HG02678 (cell line): ENCODE measurements at regions not wholly inside any gene's neighbourhood (a gene's known extent, or its start where the extent isn't known, plus 50 kb on each side); places are given as distances from the start of the nearest gene placed in this dataset.

ENCODE experiments used
- ATAC-seq: cut with Tn5 transposase; IDR thresholded peaks from one replicate; pipeline ENCODE4 v1.9.1; 2021; ENCODE audit warnings: mild to moderate bottlenecking, moderate library complexity; ENCODE audit not compliant: unreplicated experiment

GRCh38 chr16:11439790-11440656 lies 94.8 kb downstream of the RMI2 start:
- ATAC-seq: no peak

DNA sequence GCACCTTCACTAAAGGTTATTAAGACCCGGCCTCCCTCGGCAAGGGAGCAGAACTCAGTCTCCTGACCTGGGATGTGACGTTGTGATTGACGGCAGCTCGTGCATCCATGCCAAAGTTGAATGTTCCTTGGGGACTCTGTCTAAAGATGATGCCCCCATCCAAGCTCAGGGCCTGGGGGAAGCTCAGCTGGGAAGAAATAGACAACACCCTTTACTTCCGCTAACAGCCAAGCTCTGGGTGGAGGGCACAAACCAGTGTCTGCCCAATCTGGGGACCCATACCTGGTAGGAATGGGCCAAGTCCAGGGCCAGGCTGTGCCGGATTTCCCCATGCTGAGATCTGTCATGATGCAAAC lies 95.4 kb downstream of the RMI2 start:
- ATAC-seq: no peak

DNA sequence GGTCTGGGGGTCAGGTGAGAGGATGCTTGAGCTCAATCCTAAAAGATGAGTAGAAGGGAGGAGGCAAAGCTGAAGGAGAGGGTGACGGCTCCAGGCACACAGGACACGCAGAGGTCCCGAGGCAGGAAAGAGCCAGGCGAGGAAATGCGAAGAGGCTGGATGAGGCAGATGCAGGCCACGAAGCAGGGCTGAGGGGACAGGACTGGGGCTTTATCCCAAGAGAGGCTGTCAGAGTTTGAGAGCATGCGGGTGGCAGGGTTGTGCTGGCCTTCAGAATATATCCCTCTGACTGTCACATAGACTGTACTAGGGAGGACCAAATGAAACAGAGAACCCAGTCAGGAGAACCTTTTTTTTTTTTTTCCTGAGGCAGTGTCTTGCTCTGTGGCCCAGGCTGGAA lies 100.2 kb downstream of the RMI2 start:
- no peak for ATAC-seq

GRCh38 chr16:11446566-11447119 lies 101.4 kb downstream of the RMI2 start:
- ATAC-seq: no peak

- no peak for ATAC-seq
Measured at GRCh38 chr16:11447272-11447671, 102.0 kb downstream of the RMI2 start.

GRCh38 chr16:11447836-11448235 lies 102.6 kb downstream of the RMI2 start:
- ATAC-seq: no peak

DNA sequence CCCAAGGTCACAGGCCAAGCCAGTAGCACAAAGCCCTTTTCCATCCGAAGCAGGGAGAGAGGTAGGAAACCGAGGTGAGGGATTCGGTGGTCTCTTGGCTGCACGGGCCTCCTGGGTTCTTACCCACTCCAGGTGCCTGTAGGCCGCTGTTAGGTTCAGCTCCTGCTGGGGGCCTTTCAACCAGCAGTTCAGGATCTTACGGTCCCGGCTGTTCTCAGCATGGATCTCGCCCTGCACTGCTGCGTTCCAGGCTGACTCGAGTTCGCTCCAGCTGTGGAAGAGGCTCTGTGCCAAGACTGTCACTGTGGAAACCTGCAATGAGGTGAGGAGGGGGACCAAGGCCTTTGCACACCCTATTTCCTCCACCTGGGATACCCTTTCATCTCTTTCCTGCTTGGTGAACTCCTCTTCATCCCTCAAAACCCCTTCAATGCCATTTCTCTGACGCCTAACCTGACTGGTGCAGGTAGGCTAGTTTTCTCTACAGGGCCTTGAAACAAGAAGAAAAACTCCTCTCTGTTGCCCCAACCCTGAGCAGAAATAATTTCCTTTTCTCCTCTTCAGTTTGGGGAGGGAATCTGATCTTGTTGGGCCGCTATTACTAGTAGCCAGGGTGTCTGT lies 103.6 kb downstream of the RMI2 start:
- ATAC-seq: no peak

- no peak for ATAC-seq
Measured at GRCh38 chr16:11449716-11450115, 104.5 kb downstream of the RMI2 start.

GRCh38 chr16:11450136-11450535 lies 104.9 kb downstream of the RMI2 start:
- ATAC-seq: no peak

- ATAC-seq: no peak
Measured at GRCh38 chr16:11452298-11452697, 107.0 kb downstream of the RMI2 start.

DNA sequence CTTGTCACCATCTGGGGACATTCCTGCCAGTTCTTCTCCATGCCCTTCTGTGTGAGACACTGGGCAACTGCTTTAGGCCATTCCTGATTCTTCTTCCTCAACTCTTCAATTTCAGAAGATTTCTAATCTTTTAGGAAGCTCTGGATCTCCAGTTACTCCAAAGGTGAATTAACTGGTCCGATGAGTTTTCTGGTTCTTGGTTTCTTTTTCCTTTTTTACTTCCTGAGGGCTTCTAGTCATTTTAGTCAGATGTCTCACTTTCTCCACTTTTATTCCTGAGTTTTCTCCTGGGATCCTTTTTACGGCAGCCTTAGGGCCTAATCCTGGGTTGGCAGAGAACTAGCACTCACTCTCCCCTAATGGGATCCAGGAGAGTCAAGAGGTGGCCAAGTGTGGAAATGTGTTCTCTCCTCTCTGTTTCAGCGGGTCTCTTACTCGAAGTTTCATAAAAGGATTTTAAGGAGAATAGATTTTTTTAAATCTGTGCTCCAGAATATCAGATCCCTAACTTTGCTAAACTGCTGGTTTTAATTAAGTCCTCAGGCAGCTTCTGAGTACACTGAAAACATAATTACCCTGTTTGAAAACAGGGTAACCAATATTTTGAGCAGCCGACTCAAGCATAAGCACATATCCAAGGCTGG lies 107.6 kb downstream of the RMI2 start:
- no peak for ATAC-seq

- ATAC-seq: no peak
Measured at GRCh38 chr16:11456741-11457140, 111.5 kb downstream of the RMI2 start.

GRCh38 chr16:11459722-11460121 lies 114.5 kb downstream of the RMI2 start:
- ATAC-seq: no peak

GRCh38 chr16:11460820-11461594 lies 115.7 kb downstream of the RMI2 start:
- no peak for ATAC-seq

DNA sequence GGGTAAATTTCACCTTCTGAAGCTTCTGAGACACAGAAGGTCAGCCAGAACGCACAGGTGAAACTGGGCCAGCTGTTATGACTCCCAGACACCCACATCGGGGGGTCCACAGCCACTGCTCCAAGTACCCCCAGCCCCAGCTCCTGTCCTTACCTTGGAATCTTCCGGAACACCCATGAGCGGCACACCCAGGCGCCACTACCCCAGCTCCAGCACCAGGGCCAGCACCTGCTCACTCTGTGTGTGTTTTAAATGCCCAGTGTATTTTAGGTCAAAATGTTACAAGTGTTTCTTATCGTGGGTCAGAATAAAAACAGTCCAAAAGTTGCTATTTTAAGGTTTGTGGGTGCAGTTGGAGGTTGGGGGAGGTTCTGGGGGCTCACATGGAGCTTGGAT lies 116.3 kb downstream of the RMI2 start:
- ATAC-seq: no peak

- ATAC-seq: no peak
Measured at GRCh38 chr16:11462036-11462435, 116.8 kb downstream of the RMI2 start.

DNA sequence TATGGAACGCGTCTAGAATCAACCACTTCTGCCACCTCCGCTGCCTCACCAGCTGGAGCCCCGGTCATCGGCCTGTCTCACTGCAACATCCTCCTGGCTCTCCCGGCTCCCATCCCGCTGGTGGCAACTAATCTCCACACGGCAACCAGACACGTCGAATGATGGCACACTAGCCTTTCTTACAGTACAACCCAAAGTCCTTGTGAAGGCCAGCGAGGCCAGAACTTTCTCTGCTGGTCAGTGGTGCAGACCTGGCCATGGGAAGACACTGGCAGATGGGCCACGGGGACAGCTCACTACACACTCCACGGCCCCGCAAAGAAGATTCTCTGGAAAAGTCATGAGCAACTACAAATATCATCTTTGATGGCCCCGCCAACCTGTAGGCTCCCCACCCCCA lies 117.6 kb downstream of the RMI2 start:
- ATAC-seq: no peak

GRCh38 chr16:11464241-11464640 lies 119.0 kb downstream of the RMI2 start:
- no peak for ATAC-seq

- no peak for ATAC-seq
Measured at GRCh38 chr16:11465675-11466074, 120.4 kb downstream of the RMI2 start.

GRCh38 chr16:11470676-11471415 lies 115.9 kb downstream of the LITAF start:
- ATAC-seq: no peak
